Esophagus squamous epithelium (tissue), 5 donors: ENCODE measurements at regions not wholly inside any gene's neighbourhood (a gene's known extent, or its start where the extent isn't known, plus 50 kb on each side); places are given as distances from the start of the nearest gene placed in this dataset.

Experiments
- DNase-seq: peaks from one replicate; lab custom pipeline; 2025; lab: John Stamatoyannopoulos, UW
- H3K27ac ChIP-seq, 4 donors: fragments of 200-600 bp; sonication (generic); one replicate each; pipeline ENCODE4 v1.5.1; 2016 to 2019; ENCODE audit warnings: mild to moderate bottlenecking in 1 of 4
- H3K27me3 ChIP-seq, 4 donors: fragments of 200-600 bp; sonication (generic); 1 replicate in 3 of 4; 2 replicates in 1 of 4; pipeline versions ENCODE4 v1.5.1 to v1.6.0; 2017 to 2021; ENCODE audit warnings: antibody characterized with exemption in 1 of 4
- H3K36me3 ChIP-seq, 3 donors: fragments of 200-600 bp; sonication (generic); one replicate each; pipeline ENCODE4 v1.5.1; 2016 to 2019
- H3K4me1 ChIP-seq, 3 donors: fragments of 200-600 bp; sonication (generic); one replicate each; pipeline ENCODE4 v1.5.1; 2017 to 2019
- H3K4me3 ChIP-seq, 4 donors: fragments of 200-600 bp; sonication (generic); 1 replicate in 3 of 4; 2 replicates in 1 of 4; pipeline ENCODE4 v1.5.1; 2016 to 2019; ENCODE audit warnings: mild to moderate bottlenecking in 2 of 4, moderate library complexity in 1 of 4
- H3K9me3 ChIP-seq, 3 donors: fragments of 200-600 bp; sonication (generic); one replicate each; pipeline ENCODE4 v1.5.1; 2016 to 2019
- CTCF ChIP-seq, 6 experiments: fragments of 450-650 bp in 4 of 6; fragments of 200-600 bp in 2 of 6; sonication (generic) in 2 of 6; IDR thresholded peaks; one replicate each; pipeline ENCODE4 v1.5.1; 2016 to 2019; ENCODE audit warnings: antibody characterized with exemption in 6 of 6, mild to moderate bottlenecking in 4 of 6, moderate library complexity in 4 of 6
- POLR2A ChIP-seq, 4 donors: fragments of 450-650 bp; IDR thresholded peaks; one replicate each; pipeline ENCODE4 v1.6.1; 2017; ENCODE audit warnings: antibody characterized with exemption in 4 of 4, mild to moderate bottlenecking in 4 of 4, moderate library complexity in 3 of 4
- WGBS, 2 donors: methylation state at CpG; one replicate each; pipeline ENCODE4 v1.1.5; 2018; 5-methylcytosine and 5-hydroxymethylcytosine counted together
- intact Hi-C: fragments of 100-400 bp; cut with DNase I; formaldehyde crosslinking; loops from one replicate; pipeline ENCODE4 v1.15.0; 2022
- donor health status: DM: yes; HTN: yes; CAD: no.

GRCh38 chr13:40077396-40078027 lies 422.1 kb downstream of the COG6 start:
- Histone ChIP-seq H3K27me3 (no peaks in the 10 kb centered on the region), H3K27ac (no peak overlapping the region), H3K36me3 (no peaks in the 10 kb centered on the region), H3K4me3 (no peak overlapping the region), H3K9me3 (no peaks in the 10 kb centered on the region), H3K4me1 (no peaks in the 10 kb centered on the region)
- no peak for TF ChIP-seq CTCF (IDR thresholded peaks at IDR 0.05)
- no peak for TF ChIP-seq POLR2A (IDR thresholded peaks at IDR 0.05)
- 82 to 86% methylated on average over 9 of the region's 9 CpGs for WGBS, 2 donors
- no peak for DNase-seq
- intact Hi-C loops, result no loop called here

GRCh38 chr13:40079721-40080120 lies 424.3 kb downstream of the COG6 start:
- no peak overlapping the region for H3K4me3 ChIP-seq
- peaks cover 0 to 9% (median 0%) of the 10 kb centered on the region in 3 donors for H3K4me1 ChIP-seq
- DNase-seq, result no peak
- H3K27ac ChIP-seq, result no peak overlapping the region
- no peak for TF ChIP-seq CTCF (IDR thresholded peaks at IDR 0.05)
- no peak for TF ChIP-seq POLR2A (IDR thresholded peaks at IDR 0.05)
- H3K27me3 ChIP-seq, result no peaks in the 10 kb centered on the region
- intact Hi-C loops, result no loop called here
- H3K9me3 ChIP-seq, result no peaks in the 10 kb centered on the region
- no peaks in the 10 kb centered on the region for H3K36me3 ChIP-seq
- WGBS, 2 donors, result 100% methylated on average over 1 of the region's 1 CpG

- Histone ChIP-seq H3K27me3 (no peaks in the 10 kb centered on the region), H3K4me3 (no peak overlapping the region), H3K36me3 (no peaks in the 10 kb centered on the region), H3K27ac (no peak overlapping the region), H3K9me3 (no peaks in the 10 kb centered on the region), H3K4me1 (peaks cover 0 to 12% (median 0%) of the 10 kb centered on the region in 3 donors)
- intact Hi-C loops, result no loop called here
- 97 to 98% methylated on average over 2 of the region's 2 CpGs for WGBS, 2 donors
- no peak for DNase-seq
- TF ChIP-seq CTCF (IDR thresholded peaks at IDR 0.05), result no peak
- TF ChIP-seq POLR2A (IDR thresholded peaks at IDR 0.05), result no peak
Observed at GRCh38 chr13:40080676-40081075, 425.2 kb downstream of the COG6 start.

- H3K4me3 ChIP-seq, result no peak overlapping the region
- no peak overlapping the region for H3K27ac ChIP-seq
- H3K4me1 ChIP-seq, result peaks cover 0 to 21% (median 5%) of the 10 kb centered on the region in 3 donors
- intact Hi-C loops, result no loop called here
- no peaks in the 10 kb centered on the region for H3K9me3 ChIP-seq
- H3K36me3 ChIP-seq, result no peaks in the 10 kb centered on the region
- H3K27me3 ChIP-seq, result no peaks in the 10 kb centered on the region
- TF ChIP-seq CTCF (IDR thresholded peaks at IDR 0.05), result no peak
- no peak for TF ChIP-seq POLR2A (IDR thresholded peaks at IDR 0.05)
- no peak for DNase-seq
- WGBS, 2 donors, result 59 to 65% methylated on average over 5 to 8 of the region's 8 CpGs
Observed at GRCh38 chr13:40082639-40083038, 427.2 kb downstream of the COG6 start.

- no peaks in the 10 kb centered on the region for H3K36me3 ChIP-seq
- DNase-seq, result no peak
- intact Hi-C loops, result no loop called here
- H3K4me3 ChIP-seq, result no peak overlapping the region
- no peaks in the 10 kb centered on the region for H3K9me3 ChIP-seq
- peaks cover 0 to 29% (median 5%) of the 10 kb centered on the region in 3 donors for H3K4me1 ChIP-seq
- 76 to 89% methylated on average over 2 of the region's 2 CpGs for WGBS, 2 donors
- no peak overlapping the region for H3K27ac ChIP-seq
- no peaks in the 10 kb centered on the region for H3K27me3 ChIP-seq
- no peak for TF ChIP-seq POLR2A (IDR thresholded peaks at IDR 0.05)
- no peak for TF ChIP-seq CTCF (IDR thresholded peaks at IDR 0.05)
Observed at GRCh38 chr13:40083841-40084240, 428.4 kb downstream of the COG6 start.
